Activated effector memory CD4-positive, alpha-beta T cell treated with anti-CD3 and anti-CD28 coated beads, Interleukin-2, amount 50 U/mL, for 16 hours (primary cell): ENCODE measurements at regions not wholly inside any gene's neighbourhood (a gene's known extent, or its start where the extent isn't known, plus 50 kb on each side); places are given as distances from the start of the nearest gene placed in this dataset.

Experiments used
- DNase-seq: peaks from one replicate; pipeline ENCODE4 v3.0.0-alpha.2; 2020

DNA sequence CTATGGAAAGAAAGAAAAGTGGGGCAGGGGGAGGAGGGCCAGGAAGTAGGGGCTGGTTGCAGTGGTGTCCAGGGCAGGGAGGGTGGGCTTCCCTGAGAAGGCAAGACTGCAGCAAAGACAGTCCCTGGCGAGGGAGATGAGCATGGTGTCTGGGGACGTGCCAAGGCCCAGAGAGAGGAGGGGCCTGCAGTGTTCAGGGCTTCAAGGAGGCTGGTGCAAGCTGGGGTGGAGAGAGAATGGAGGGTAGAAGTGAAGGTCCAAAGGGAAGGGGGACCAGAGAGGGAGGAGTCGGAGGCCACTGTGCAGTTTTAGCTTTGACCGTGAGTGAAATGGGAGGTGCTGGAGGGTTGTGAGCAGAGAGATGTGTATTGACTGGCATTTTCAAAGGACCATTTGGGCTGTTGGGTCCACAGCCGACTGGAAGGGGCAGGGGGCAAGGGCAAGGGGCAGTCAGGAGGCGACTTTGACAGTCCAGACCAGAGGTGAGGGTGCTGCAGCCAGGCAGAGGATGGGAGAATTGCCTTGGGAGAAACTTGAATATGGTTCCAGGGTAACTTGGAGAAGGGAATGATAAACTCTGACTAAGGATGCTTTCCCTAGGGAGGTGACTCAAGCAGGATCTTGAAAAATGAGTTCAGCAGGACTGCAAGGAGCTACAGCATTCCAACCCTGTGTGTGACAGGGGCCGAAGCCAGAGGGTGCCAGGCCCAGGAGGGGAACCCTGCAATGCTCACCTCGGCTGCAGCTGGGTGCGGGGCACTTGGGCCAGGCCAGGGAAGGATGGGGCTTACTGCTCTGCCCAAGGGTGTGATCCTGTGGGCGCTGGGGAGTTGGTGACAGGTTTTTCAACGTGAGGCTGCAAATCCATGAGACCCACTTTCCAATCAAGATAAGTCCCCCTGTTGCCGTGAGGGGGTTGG lies 177.1 kb upstream of the HAAO start:
- no peak for DNase-seq

DNA sequence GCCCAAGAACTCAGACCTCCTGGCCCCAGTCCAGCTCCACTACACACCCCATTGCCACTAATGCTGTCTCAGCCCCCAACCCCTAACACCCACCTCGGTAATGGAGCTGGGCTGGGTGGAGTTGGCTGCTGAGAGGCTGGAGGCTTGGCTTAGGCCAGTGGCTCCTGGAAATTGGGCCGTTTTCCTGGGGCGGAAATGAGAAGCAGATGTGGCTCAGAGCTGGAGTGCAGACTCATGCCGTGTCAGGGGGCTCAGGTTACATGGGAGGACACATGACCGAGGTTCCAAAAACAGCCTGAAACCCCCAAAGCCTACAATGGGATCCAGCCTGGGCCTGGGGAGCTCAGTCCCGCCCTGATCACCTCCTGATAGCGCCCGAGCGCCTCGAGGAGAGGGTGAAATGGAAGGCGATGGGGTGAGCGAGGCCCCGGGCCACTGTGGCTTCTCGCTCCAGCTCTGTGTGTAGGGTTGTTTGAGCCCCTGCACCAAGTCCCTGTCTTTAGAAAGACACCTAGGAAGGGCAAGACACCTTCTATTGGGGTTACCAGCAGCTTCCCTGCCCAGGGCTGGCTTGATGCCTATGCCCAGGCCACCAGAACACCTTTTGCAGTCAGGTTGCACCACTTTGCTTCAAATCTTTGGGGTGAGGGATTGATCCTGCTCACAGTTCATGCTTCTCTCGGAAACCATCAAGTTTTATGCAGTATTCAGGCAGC lies 175.7 kb upstream of the HAAO start:
- DNase-seq, result no peak

DNA sequence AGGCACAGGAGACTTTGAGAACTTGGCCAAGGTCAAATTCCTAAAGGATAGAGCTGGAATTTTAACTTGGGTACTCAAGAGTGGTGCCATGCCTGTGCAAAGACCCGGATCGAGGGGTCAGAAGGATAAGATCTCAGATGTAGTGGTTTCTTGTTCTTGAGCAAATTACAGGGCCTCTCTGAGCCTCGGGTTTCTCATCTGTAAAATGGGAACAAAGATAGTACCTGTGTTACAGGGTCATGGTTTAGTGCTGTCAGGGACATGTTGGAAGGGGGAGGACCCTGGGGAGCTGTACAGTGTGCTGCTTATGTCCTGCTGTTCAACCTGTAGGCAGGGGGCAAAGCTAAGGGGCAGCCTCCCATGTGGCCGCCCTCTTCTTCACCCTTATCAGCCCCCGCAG lies 173.5 kb upstream of the HAAO start:
- no peak for DNase-seq

DNA sequence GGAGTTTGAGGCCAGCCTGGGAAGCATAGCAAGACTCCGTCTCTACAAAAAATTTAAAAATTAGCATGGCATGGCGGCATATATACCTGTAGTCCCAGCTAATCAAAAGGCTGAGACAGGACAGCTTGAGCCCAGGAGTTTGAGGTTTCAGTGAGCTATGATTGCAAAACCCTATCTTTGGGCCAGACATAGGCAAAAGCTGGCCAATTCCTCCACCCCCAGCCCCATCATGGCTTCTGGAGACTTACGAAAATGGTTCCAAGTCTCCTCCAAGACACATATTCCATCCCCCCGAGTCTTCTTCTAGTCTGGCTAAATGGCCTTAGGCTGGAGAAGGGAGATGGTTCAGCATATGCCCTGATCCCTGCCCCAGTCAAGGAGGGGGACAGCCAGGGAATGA lies 172.8 kb upstream of the HAAO start:
- no peak for DNase-seq

DNA sequence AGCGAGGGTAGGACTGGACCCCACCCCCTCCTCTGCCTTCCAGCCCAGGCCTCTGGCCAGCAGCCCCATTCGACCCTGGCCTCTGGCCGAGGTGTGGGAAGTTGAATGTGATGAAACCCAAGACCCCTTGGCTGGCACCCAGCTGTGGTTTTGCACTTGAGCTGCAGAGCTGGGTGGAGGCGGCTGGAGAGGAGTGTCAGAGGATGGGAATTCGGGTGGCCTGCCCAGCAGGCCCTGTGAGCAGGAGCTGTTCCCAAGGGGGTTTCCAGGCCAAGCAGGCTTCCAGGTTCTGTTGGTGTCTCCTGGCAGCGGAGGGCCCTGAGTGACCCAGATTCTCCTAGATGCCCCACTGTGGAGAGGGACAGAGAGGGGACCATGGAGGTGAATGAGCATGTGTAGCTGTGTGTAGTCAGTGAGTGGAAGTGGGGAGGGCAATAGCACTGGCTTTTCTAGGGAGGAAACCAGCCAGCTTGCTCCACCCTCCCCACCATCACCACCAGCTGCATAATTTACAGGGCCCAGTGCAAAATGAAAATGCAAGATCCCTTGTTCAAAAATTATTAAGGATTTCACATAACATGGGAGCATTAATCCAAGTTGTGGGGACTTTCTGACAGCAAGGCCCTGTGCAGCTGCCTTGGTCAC lies 172.2 kb upstream of the HAAO start:
- no peak for DNase-seq

DNA sequence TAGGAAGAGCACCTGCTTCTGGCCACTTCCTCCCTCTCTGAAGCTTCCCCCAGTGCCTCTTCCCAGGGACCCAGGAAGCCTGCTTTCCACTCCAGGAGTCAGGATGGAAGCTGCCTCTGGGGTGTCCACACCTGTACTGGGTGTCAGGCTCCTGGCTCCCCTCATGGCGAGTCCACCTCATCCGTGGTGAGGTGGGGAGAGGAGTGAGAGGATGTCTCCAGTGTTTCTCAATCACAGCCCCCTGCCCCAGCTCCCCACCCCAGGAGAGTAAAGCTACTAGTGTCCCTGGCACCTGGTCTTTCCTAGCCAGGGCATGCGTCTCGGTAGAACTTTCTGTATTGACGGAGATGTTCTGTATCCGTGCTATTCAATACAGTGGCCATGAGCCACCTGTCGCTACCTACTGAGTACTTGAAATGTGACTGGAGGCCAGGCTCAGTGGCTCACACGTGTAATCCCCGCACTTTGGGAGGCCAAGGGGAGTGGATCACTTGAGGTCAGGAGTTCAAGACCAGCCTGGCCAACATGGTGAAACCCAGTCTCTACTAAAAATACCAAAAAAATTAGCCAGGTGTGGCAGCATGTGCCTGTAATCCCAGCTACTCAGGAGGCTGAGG lies 171.2 kb upstream of the HAAO start:
- no peak for DNase-seq

DNA sequence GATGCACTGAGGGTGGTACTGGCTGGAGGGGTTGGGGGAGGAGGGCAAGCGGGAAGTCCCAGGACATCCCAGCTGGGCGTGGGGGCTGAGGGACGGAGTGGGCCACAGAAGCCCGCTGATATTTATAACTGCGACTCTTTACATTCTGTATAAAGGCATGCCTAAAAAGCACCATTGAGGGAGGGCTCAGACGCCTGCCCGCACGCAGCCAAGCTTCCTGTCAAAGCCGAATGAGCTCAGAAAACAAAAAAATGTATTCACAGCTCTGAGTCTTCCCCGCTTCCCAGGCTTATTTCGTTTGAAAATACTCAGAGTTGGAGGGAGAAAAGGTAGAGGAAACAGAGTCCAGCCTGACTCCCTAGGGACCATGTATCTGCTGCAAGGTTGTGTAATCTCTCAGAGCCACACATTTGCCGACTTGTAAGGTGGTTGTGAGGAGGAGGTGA lies 170.1 kb upstream of the HAAO start:
- DNase-seq, result no peak

DNA sequence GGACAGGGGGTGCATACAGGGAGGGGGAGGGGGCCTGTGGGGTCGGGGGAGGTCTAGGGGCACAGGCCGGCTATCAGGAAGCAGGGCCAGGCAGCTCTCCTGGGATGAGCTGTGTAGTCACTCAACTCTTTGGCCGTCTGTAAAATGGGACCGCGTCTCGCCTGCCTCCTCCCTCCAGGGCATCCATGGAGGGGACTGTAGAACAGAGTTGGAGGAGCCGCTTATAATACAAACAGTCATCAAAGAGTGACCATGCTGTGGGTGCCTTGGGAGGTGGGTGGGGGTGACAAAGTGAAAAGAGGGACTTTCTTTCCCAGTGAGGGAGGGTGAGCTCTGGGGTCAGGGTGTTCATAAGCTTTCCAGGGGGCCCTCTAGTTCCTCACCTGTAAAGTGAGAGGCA lies 169.6 kb upstream of the HAAO start:
- DNase-seq, result no peak

DNA sequence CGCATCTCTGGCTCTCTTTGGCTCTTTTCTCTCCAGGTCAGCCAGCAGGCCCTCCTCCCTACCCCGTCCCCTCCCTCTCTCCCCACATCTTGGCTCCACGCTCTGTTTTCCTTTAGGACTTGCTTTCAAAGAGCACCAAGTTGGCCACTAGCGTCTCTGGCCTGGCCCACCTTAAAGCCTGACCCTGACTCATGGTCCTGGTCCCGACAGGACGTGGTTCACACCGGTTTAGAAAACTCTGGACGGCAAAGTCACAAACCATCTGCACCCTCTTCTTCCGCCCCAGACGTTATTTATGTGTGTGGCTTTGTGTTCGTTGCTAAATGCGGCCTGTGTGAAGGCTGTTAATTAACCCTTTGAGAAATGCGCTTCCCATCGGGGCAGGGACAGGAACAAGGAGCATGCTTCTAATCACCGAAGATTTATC lies 169.0 kb upstream of the HAAO start:
- no peak for DNase-seq

DNA sequence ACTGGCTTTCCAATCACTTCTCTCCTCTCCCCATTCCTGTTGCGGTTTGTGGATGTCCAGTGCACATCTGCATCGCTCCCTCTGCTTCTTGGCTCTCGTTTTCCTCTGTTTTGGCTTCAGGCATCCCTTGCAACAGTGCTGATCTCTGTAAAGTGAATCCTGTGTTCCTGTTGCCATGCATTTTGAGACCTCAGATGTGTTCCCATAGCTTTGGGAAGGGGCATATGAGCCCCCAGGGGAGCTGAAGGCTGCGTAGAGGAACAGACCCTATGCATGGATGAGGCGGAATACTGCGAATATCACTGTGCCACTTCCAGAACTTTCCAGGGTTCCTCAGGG lies 168.4 kb upstream of the HAAO start:
- DNase-seq, result no peak

DNA sequence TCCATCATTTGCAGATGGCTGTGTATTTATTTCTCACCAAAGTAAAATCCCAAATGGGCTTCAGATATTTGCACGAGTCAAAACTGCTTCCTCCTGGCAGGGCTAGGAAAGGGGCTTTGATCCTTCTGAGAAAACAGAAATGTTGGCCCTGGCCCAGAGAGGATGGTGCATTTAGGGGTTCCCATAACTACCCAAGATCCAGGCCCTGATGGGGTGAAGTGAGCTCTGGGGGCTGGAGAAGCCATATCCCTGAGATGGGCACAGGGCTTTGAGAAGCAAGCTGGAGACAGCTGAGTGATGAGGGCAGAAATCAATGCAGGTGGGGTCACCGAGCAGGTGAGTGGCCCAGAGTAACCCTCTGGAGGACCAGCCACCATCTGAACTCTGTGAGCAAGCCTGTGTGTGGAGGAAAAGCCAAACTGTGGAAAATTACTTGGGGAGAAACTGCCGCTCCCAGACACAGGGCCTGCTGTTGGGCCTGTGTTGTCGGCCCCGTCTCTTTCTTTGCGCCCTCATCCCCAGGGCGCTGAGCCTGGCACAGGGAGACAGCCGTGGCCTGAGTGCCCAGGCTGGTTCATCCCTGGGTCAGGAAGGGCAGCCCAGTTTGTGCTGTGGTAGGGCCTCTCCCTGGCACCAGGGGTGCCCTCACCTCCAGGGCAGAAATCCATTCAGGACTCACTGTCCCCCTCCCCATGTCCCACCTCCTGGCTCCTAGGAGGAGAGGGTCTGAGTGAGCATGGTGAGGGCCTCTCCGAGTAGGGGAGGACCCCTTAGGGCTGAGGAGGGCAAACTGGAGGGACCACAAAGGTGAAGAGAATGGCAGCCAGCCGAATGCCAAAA lies 167.8 kb upstream of the HAAO start:
- DNase-seq, result no peak

DNA sequence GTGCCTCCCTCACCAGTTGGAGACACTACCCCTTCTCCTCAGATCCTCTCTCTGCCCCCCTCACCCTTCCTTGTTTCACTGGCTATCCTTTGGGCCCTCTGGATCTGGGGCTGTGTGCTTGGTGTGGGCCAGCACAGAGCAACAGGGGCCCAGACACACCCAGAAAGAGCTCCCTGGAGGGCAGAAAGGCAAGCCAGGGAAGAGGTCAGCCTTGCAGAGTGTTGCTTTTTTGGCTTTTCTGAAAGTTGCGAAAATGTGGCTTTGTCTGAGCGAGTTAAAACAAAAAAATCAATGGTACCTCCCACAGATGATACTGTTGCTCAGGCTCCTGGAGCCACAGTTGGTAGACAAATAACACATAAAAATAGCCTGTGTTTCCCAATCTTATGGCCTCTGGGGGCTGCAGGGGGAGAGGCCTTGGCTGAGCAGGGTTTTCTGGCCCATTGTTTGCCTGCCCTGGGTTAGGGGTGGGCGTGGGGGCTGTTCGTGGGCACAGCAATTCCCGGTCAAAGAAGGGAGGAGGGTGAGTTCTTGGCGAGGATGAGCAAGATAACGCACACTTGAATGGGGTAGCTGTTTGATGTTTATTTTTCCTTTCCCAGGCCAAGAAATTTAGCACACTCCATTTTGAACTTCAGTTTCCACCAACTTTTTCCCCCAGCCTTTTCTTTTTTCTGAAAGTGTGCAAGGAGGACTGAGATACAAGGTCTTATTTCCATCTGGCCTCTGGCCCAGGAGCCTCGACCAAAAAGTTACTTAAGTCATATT lies 167.0 kb upstream of the HAAO start:
- no peak for DNase-seq

DNA sequence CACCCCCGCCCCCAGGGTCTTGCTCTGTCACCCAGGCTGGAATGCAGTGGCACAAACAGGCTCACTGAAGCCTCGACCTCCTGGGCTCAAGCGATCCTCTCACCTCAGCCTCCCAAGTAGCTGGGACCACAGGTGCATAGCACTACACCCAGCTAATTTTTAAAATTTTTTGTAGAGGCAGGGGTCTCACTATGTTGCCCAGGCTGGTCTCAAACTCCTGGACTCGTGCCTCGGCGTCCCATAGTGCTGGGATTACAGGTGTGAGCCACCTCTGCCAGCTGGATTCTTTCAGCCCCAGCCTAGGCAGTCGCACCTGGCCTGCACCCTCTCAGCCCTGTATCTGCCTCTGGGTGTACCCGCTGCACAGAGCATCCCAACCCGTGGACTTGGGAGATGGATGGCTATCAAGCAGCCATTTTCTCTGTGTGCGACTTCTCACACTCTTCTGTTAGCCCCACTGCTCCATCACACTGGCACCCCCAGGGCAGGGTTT lies 166.4 kb upstream of the HAAO start:
- DNase-seq, result no peak

DNA sequence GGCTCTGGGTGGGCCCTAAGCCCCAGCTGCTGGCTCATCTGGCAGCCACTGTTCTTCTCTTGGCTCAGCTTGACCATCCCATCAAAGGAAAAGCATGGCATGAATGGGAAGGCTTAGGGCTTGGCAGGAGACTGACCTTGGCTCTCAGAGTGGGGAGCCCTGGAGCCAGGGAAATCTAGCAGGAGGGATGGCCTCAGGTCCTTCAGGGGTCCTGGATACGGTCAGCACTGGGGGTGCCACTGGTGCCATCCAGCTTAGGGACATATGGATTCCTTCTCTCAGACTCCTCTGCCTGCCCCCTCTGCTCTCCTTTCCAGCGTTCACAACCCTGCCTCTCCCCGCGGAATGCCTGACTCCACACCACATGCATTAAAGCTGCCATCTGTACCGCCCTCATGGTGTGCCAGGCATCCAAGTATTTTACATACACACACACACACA lies 165.5 kb upstream of the HAAO start:
- no peak for DNase-seq

DNA sequence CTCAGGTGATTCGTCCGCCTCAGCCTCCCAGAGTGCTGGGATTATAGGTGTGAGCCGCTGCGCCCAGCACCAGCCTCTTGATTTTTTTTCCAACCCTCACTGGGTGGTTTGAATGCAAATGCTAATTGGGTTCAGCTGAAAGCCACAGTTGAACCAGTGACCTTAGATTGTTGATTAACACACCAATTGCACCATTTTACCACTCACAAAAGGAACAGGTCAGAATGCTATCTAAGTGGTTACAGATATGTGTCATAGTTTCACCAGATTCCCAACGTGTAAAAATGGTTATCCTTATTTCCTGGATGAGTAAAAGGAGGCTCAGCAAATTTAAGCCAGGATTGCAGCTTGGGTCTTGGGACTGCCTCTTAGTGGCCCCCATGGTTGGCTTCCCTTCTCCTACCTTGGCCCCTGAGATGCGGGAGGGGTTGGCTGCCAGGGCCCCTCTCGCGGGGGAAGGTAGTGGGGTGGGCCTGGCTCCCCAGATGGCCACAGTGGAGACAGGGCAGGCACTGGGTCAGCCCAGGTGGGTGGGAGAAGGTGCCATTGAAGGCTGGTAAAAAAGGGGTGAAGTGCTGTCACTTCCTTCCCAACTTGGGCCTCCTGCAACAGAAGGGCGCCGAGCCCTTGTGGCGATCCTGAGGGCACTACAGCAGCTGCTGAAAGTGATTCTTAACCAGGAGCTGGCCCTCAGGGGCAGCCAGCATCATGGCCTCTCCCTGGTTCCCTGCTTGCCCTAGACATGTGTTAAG lies 164.9 kb upstream of the HAAO start:
- no peak for DNase-seq

DNA sequence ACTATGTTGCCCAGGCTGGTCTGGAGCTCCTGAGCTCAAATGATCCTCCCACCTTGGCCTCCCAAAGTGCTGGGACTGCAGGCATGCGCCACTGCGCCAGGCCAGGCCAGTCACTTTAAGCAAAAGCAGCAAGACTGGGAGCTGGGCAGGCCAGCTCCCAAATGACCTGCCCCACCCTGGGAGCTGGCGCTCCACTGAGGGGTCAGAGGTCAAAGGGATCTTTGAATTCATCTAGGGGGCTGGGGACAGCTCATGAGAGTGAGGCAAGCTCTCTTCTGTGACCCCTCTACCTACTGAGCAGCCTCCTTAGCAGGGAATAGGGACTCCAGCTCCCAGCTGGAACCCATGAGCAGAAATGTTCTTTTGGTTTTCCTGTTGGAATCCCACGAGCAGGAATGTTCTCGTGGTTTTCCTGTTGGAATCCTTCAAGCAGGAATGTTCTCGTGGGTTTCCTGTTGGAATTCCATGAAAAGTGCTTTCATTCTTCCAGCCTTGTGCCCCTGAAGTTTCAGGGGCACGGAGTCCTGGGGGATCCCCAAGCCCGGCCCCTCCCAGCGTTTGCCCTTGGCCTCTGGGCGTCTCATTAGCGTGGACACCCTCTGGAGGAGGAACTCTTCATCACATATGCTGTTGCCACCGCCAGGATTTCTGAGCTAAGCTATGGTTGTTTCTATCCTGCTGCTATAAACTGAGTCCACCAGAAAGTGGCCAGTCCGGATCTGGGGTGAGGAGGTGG lies 162.0 kb upstream of the HAAO start:
- no peak for DNase-seq

DNA sequence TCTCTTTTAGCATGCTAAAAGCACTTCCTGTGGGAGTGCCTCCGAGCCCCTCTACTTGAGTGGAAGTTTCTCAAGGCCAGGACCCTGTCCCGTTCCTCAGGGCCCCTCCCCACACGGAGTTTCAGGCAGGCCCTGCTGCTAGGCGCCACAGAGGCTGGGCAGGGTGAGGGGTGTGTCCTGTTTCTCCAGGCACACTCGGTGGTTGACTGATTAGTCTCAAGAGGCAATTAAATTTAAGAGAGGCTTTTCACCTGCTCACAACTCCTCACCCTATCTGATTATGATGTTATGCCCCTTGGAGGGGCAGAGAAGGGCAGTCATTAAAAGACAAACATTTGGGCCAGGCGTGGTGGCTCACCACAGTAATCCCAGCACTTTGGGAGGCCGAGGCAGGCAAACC lies 160.8 kb upstream of the HAAO start:
- no peak for DNase-seq

DNA sequence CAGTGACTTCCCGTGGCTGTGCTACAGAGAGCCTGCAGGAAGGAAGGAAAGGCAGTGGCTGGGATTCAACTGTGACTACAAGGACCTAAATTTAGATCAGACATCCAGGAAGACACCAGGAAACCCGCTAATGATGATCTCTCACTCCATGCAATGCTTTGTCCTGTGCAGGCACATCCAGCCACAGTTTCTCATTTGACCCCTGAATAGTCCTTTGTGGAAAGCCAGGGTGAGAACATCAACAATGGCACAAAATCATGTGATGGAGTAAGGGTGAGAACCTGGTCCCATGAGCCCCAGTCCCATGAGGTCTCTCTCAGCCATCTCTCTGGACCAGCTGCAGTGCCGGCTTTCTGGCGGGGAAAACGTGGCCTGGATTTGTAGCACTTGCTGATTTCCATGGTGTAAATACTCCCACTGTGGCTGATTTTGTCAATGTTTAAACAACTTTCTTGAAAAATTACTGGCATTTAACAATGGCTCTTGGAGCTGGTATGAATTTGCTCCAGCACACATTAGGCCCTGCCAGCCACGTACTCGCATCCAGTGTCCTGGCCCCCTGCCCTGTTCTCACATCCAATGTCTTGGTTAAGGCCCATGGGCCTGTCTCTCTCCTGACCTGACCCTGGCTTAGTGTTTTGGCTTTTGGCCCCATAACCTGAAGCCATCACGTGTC lies 159.0 kb upstream of the HAAO start:
- DNase-seq, result no peak

DNA sequence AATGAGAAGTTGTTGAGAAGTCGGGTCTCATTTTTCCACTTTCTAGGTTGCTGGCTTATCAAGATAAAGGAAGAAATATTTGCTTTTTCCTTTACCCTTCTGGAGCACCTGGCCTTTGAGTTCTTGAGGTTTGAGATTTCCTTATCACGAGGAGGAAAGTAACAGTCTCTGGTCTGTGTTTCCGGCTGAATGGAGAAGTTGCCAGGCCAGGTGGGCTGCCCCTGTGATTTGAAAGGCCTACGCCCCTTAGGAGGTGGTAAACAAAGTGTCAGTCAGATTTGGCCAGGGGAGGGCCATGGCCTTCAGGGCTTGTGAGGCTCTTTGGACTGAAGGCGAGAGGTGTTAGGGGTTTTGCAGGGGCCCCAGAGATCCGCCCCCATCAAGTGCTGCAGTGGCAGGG lies 156.7 kb upstream of the HAAO start:
- no peak for DNase-seq
